Lower leg skin (tissue), 3 donors: ENCODE measurements at regions not wholly inside any gene's neighbourhood (a gene's known extent, or its start where the extent isn't known, plus 50 kb on each side); places are given as distances from the start of the nearest gene placed in this dataset.

ENCODE experiments used
- POLR2A ChIP-seq, 2 donors: fragments of 450-650 bp; IDR thresholded peaks; one replicate each; pipeline ENCODE4 v1.6.1; 2016 to 2017; ENCODE audit warnings: antibody characterized with exemption in 2 of 2, mild to moderate bottlenecking in 1 of 2, moderate library complexity in 1 of 2
- TF ChIP-seq, protein P1 (sequence below), 3 donors: fragments of 450-650 bp; IDR thresholded peaks; one replicate each; pipeline ENCODE4 v1.5.1; 2016; ENCODE audit warnings: antibody characterized with exemption in 3 of 3, mild to moderate bottlenecking in 3 of 3, moderate library complexity in 2 of 3

- TF ChIP-seq, protein P1, sequence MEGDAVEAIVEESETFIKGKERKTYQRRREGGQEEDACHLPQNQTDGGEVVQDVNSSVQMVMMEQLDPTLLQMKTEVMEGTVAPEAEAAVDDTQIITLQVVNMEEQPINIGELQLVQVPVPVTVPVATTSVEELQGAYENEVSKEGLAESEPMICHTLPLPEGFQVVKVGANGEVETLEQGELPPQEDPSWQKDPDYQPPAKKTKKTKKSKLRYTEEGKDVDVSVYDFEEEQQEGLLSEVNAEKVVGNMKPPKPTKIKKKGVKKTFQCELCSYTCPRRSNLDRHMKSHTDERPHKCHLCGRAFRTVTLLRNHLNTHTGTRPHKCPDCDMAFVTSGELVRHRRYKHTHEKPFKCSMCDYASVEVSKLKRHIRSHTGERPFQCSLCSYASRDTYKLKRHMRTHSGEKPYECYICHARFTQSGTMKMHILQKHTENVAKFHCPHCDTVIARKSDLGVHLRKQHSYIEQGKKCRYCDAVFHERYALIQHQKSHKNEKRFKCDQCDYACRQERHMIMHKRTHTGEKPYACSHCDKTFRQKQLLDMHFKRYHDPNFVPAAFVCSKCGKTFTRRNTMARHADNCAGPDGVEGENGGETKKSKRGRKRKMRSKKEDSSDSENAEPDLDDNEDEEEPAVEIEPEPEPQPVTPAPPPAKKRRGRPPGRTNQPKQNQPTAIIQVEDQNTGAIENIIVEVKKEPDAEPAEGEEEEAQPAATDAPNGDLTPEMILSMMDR (IDR thresholded peaks at IDR 0.05): no peak
- no peak for TF ChIP-seq POLR2A (IDR thresholded peaks at IDR 0.05)
Observed at GRCh38 chr22:48099671-48100070, 1337.2 kb downstream of the TBC1D22A start.
